ENCODE measurements at regions not wholly inside any gene's neighbourhood (a gene's known extent, or its start where the extent isn't known, plus 50 kb on each side); places are given as distances from the start of the nearest gene placed in this dataset.

GRCh38 chr7:41203542-41203941, 499.3 kb downstream of the INHBA start:
- no peak overlapping the region for H3K4me3 ChIP-seq (ENCODE audit: severe bottlenecking)
- no peak for DNase-seq (ENCODE audit: low spot score)
- no peak overlapping the region for H3K27ac ChIP-seq (ENCODE audit: poor library complexity, severe bottlenecking)

GRCh38 chr7:41201021-41201420, 501.9 kb downstream of the INHBA start:
- no peak for ATAC-seq (ENCODE audit: low read depth)
- Histone ChIP-seq H3K4me1 (ENCODE audit: insufficient read depth, poor library complexity, severe bottlenecking) (no peaks in the 10 kb centered on the region), H3K27me3 (ENCODE audit: insufficient read depth, poor library complexity, severe bottlenecking) (peaks cover 3% of the 10 kb centered on the region), H3K27ac (ENCODE audit: poor library complexity, severe bottlenecking) (no peak overlapping the region), H3K4me3 (ENCODE audit: severe bottlenecking) (no peak overlapping the region), H3K9me3 (ENCODE audit: severe bottlenecking) (no peaks in the 10 kb centered on the region), H3K36me3 (ENCODE audit: low read depth) (no peaks in the 10 kb centered on the region)
- no peak for DNase-seq (ENCODE audit: low spot score)
- TF ChIP-seq CTCF (IDR thresholded peaks at IDR 0.05; ENCODE audit: poor library complexity, severe bottlenecking), result no peak

More at GRCh38 chr7:41203542-41203941, 499.3 kb downstream of the INHBA start:
- no peak for TF ChIP-seq CTCF (IDR thresholded peaks at IDR 0.05; ENCODE audit: poor library complexity, severe bottlenecking)
- no peaks in the 10 kb centered on the region for H3K36me3 ChIP-seq (ENCODE audit: low read depth)
- no peaks in the 10 kb centered on the region for H3K4me1 ChIP-seq (ENCODE audit: insufficient read depth, poor library complexity, severe bottlenecking)
- H3K27me3 ChIP-seq (ENCODE audit: insufficient read depth, poor library complexity, severe bottlenecking), result peaks cover 3% of the 10 kb centered on the region
- H3K9me3 ChIP-seq (ENCODE audit: severe bottlenecking), result no peaks in the 10 kb centered on the region
- ATAC-seq (ENCODE audit: low read depth), result no peak

- Histone ChIP-seq H3K4me3 (ENCODE audit: severe bottlenecking) (no peak overlapping the region), H3K36me3 (ENCODE audit: low read depth) (no peaks in the 10 kb centered on the region), H3K4me1 (ENCODE audit: insufficient read depth, poor library complexity, severe bottlenecking) (no peaks in the 10 kb centered on the region), H3K9me3 (ENCODE audit: severe bottlenecking) (no peaks in the 10 kb centered on the region), H3K27ac (ENCODE audit: poor library complexity, severe bottlenecking) (no peak overlapping the region), H3K27me3 (ENCODE audit: insufficient read depth, poor library complexity, severe bottlenecking) (no peaks in the 10 kb centered on the region)
- ATAC-seq (ENCODE audit: low read depth) (no peak), DNase-seq (ENCODE audit: low spot score) (no peak)
- TF ChIP-seq CTCF (IDR thresholded peaks at IDR 0.05; ENCODE audit: poor library complexity, severe bottlenecking), result no peak
Observed at GRCh38 chr7:41199136-41199535, 503.8 kb downstream of the INHBA start.

- H3K36me3 ChIP-seq (ENCODE audit: low read depth), result no peaks in the 10 kb centered on the region
- H3K27me3 ChIP-seq (ENCODE audit: insufficient read depth, poor library complexity, severe bottlenecking), result no peaks in the 10 kb centered on the region
- no peak overlapping the region for H3K27ac ChIP-seq (ENCODE audit: poor library complexity, severe bottlenecking)
- H3K4me3 ChIP-seq (ENCODE audit: severe bottlenecking), result no peak overlapping the region
- no peak for TF ChIP-seq CTCF (IDR thresholded peaks at IDR 0.05; ENCODE audit: poor library complexity, severe bottlenecking)
- no peak for ATAC-seq (ENCODE audit: low read depth)
- DNase-seq (ENCODE audit: low spot score), result no peak
- H3K9me3 ChIP-seq (ENCODE audit: severe bottlenecking), result no peaks in the 10 kb centered on the region
- H3K4me1 ChIP-seq (ENCODE audit: insufficient read depth, poor library complexity, severe bottlenecking), result no peaks in the 10 kb centered on the region
Observed at GRCh38 chr7:41198502-41198901, 504.4 kb downstream of the INHBA start.

GRCh38 chr7:41197769-41198168, 505.1 kb downstream of the INHBA start:
- DNase-seq (ENCODE audit: low spot score), result no peak
- Histone ChIP-seq H3K4me1 (ENCODE audit: insufficient read depth, poor library complexity, severe bottlenecking) (no peaks in the 10 kb centered on the region), H3K27me3 (ENCODE audit: insufficient read depth, poor library complexity, severe bottlenecking) (no peaks in the 10 kb centered on the region), H3K4me3 (ENCODE audit: severe bottlenecking) (no peak overlapping the region), H3K27ac (ENCODE audit: poor library complexity, severe bottlenecking) (no peak overlapping the region), H3K9me3 (ENCODE audit: severe bottlenecking) (no peaks in the 10 kb centered on the region), H3K36me3 (ENCODE audit: low read depth) (no peaks in the 10 kb centered on the region)
- no peak for TF ChIP-seq CTCF (IDR thresholded peaks at IDR 0.05; ENCODE audit: poor library complexity, severe bottlenecking)
- ATAC-seq (ENCODE audit: low read depth), result no peak
